Bone marrow (tissue), 2 donors: ENCODE measurements at regions not wholly inside any gene's neighbourhood (a gene's known extent, or its start where the extent isn't known, plus 50 kb on each side); places are given as distances from the start of the nearest gene placed in this dataset.

Source experiments
- DNase-seq, 2 donors: peaks; one replicate each; lab custom pipeline; 2025; lab: John Stamatoyannopoulos, UW

- no peak for DNase-seq
Measured at GRCh38 chr5:61964201-61964600, 341.8 kb upstream of the KIF2A start.

- no peak for DNase-seq
Measured at GRCh38 chr5:61965069-61965468, 340.9 kb upstream of the KIF2A start.

GRCh38 chr5:61965490-61965889 lies 340.5 kb upstream of the KIF2A start:
- DNase-seq = no peak

GRCh38 chr5:61966296-61966955 lies 339.6 kb upstream of the KIF2A start:
- no peak for DNase-seq

GRCh38 chr5:61966997-61967396 lies 339.0 kb upstream of the KIF2A start:
- no peak for DNase-seq

- DNase-seq = no peak
Measured at GRCh38 chr5:61967681-61968080, 338.3 kb upstream of the KIF2A start.

GRCh38 chr5:61969347-61969746 lies 336.7 kb upstream of the KIF2A start:
- DNase-seq = no peak

- no peak for DNase-seq
Measured at GRCh38 chr5:61969755-61970154, 336.3 kb upstream of the KIF2A start.

GRCh38 chr5:61970218-61970617 lies 335.8 kb upstream of the KIF2A start:
- DNase-seq = no peak

- DNase-seq = no peak
Measured at GRCh38 chr5:61974680-61975079, 331.3 kb upstream of the KIF2A start.

- DNase-seq = no peak
Measured at GRCh38 chr5:61981886-61982285, 324.1 kb upstream of the KIF2A start.

GRCh38 chr5:61991430-61991829 lies 314.6 kb upstream of the KIF2A start:
- no peak for DNase-seq

GRCh38 chr5:61991866-61992265 lies 314.1 kb upstream of the KIF2A start:
- no peak for DNase-seq

- no peak for DNase-seq
Measured at GRCh38 chr5:61993295-61993927, 312.6 kb upstream of the KIF2A start.

GRCh38 chr5:61994171-61994570 lies 311.8 kb upstream of the KIF2A start:
- no peak for DNase-seq

- no peak for DNase-seq
Measured at GRCh38 chr5:61995486-61995885, 310.5 kb upstream of the KIF2A start.

GRCh38 chr5:61999371-61999770 lies 306.6 kb upstream of the KIF2A start:
- DNase-seq = no peak

GRCh38 chr5:62000646-62001045 lies 305.4 kb upstream of the KIF2A start:
- DNase-seq = no peak

- no peak for DNase-seq
Measured at GRCh38 chr5:62001640-62002039, 304.4 kb upstream of the KIF2A start.

- no peak for DNase-seq
Measured at GRCh38 chr5:62002436-62002835, 303.6 kb upstream of the KIF2A start.

- DNase-seq = no peak
Measured at GRCh38 chr5:62005551-62005950, 300.5 kb upstream of the KIF2A start.

- no peak for DNase-seq
Measured at GRCh38 chr5:62007457-62007856, 298.5 kb upstream of the KIF2A start.

- DNase-seq = no peak
Measured at GRCh38 chr5:62011089-62011664, 294.8 kb upstream of the KIF2A start.

GRCh38 chr5:62017092-62017491 lies 288.9 kb upstream of the KIF2A start:
- no peak for DNase-seq
